ENCODE measurements at regions not wholly inside any gene's neighbourhood (a gene's known extent, or its start where the extent isn't known, plus 50 kb on each side); places are given as distances from the start of the nearest gene placed in this dataset.

- no peak for TF ChIP-seq CTCF (IDR thresholded peaks at IDR 0.05; ENCODE audit: borderline replicate concordance, extremely low read depth, insufficient read depth)
- no peak overlapping the region for H3K4me3 ChIP-seq (ENCODE audit: low read length in 3 of 3)
- intact Hi-C loops (cut with DNase I): no loop called here
- no peaks in the 10 kb centered on the region for H3K36me3 ChIP-seq (ENCODE audit: control insufficient read depth in 2 of 3, insufficient read depth in 3 of 3, low read length in 3 of 3)
- no peak overlapping the region for H3K9ac ChIP-seq (ENCODE audit: low read length in 3 of 3)
- no peaks in the 10 kb centered on the region for H3K27me3 ChIP-seq (ENCODE audit: control insufficient read depth, insufficient read depth, low read length)
- no peak overlapping the region for H3K27ac ChIP-seq (ENCODE audit: low read depth in 2 of 2, low read length in 2 of 2)
- no peak for FAIRE-seq
- DNase-seq: no peak
- no peaks in the 10 kb centered on the region for H3K9me3 ChIP-seq (ENCODE audit: control insufficient read depth in 2 of 3, insufficient read depth in 1 of 3, low read length in 3 of 3)
- H3K4me1 ChIP-seq (ENCODE audit: control insufficient read depth in 2 of 3, insufficient read depth in 2 of 3, low read depth in 1 of 3, low read length in 3 of 3): no peaks in the 10 kb centered on the region
Measured at GRCh38 chr4:121510341-121510874, 129.6 kb upstream of the QRFPR start.

- intact Hi-C loops (cut with DNase I): no loop called here
- FAIRE-seq (no peak), DNase-seq (no peak)
- Histone ChIP-seq H3K9me3 (ENCODE audit: control insufficient read depth in 2 of 3, insufficient read depth in 1 of 3, low read length in 3 of 3) (no peaks in the 10 kb centered on the region), H3K36me3 (ENCODE audit: control insufficient read depth in 2 of 3, insufficient read depth in 3 of 3, low read length in 3 of 3) (no peaks in the 10 kb centered on the region), H3K9ac (ENCODE audit: low read length in 3 of 3) (no peak overlapping the region), H3K27me3 (ENCODE audit: control insufficient read depth, insufficient read depth, low read length) (no peaks in the 10 kb centered on the region), H3K4me3 (ENCODE audit: low read length in 3 of 3) (no peak overlapping the region), H3K4me1 (ENCODE audit: control insufficient read depth in 2 of 3, insufficient read depth in 2 of 3, low read depth in 1 of 3, low read length in 3 of 3) (no peaks in the 10 kb centered on the region), H3K27ac (ENCODE audit: low read depth in 2 of 2, low read length in 2 of 2) (no peak overlapping the region)
- no peak for TF ChIP-seq CTCF (IDR thresholded peaks at IDR 0.05; ENCODE audit: borderline replicate concordance, extremely low read depth, insufficient read depth)
Measured at GRCh38 chr4:121485190-121485804, 104.5 kb upstream of the QRFPR start.

GRCh38 chr4:121484633-121485032 is 103.8 kb upstream of the QRFPR start:
- FAIRE-seq: no peak
- peak in 2 of 5 donors; percentile 8 to 9 for DNase-seq
- no peak overlapping the region for H3K4me3 ChIP-seq (ENCODE audit: low read length in 3 of 3)
- no peaks in the 10 kb centered on the region for H3K27me3 ChIP-seq (ENCODE audit: control insufficient read depth, insufficient read depth, low read length)
- H3K9ac ChIP-seq (ENCODE audit: low read length in 3 of 3): no peak overlapping the region
- no peaks in the 10 kb centered on the region for H3K9me3 ChIP-seq (ENCODE audit: control insufficient read depth in 2 of 3, insufficient read depth in 1 of 3, low read length in 3 of 3)
- peak; percentile 39 for TF ChIP-seq CTCF (IDR thresholded peaks at IDR 0.05; ENCODE audit: borderline replicate concordance, extremely low read depth, insufficient read depth)
- H3K36me3 ChIP-seq (ENCODE audit: control insufficient read depth in 2 of 3, insufficient read depth in 3 of 3, low read length in 3 of 3): no peaks in the 10 kb centered on the region
- no peaks in the 10 kb centered on the region for H3K4me1 ChIP-seq (ENCODE audit: control insufficient read depth in 2 of 3, insufficient read depth in 2 of 3, low read depth in 1 of 3, low read length in 3 of 3)
- intact Hi-C loops (cut with DNase I): no loop called here
- no peak overlapping the region for H3K27ac ChIP-seq (ENCODE audit: low read depth in 2 of 2, low read length in 2 of 2)

- no peak for FAIRE-seq
- TF ChIP-seq CTCF (IDR thresholded peaks at IDR 0.05; ENCODE audit: borderline replicate concordance, extremely low read depth, insufficient read depth): no peak
Measured at GRCh38 chr4:121479808-121480207, 99.0 kb upstream of the QRFPR start.

More at GRCh38 chr4:121479808-121480207, 99.0 kb upstream of the QRFPR start:
- Histone ChIP-seq H3K36me3 (ENCODE audit: control insufficient read depth in 2 of 3, insufficient read depth in 3 of 3, low read length in 3 of 3) (no peaks in the 10 kb centered on the region), H3K27ac (ENCODE audit: low read depth in 2 of 2, low read length in 2 of 2) (no peak overlapping the region), H3K4me1 (ENCODE audit: control insufficient read depth in 2 of 3, insufficient read depth in 2 of 3, low read depth in 1 of 3, low read length in 3 of 3) (no peaks in the 10 kb centered on the region), H3K9ac (ENCODE audit: low read length in 3 of 3) (no peak overlapping the region), H3K27me3 (ENCODE audit: control insufficient read depth, insufficient read depth, low read length) (no peaks in the 10 kb centered on the region), H3K4me3 (ENCODE audit: low read length in 3 of 3) (no peak overlapping the region), H3K9me3 (ENCODE audit: control insufficient read depth in 2 of 3, insufficient read depth in 1 of 3, low read length in 3 of 3) (no peaks in the 10 kb centered on the region)
- no peak for DNase-seq
- intact Hi-C loops (cut with DNase I): no loop called here

All from kidney (tissue), 13 donors.